Adipocyte (in vitro differentiated cells): ENCODE measurements at regions not wholly inside any gene's neighbourhood (a gene's known extent, or its start where the extent isn't known, plus 50 kb on each side); places are given as distances from the start of the nearest gene placed in this dataset.
"Not testable (repeated sequence)": the region's sequence is repeated elsewhere in the genome, so short reads cannot be mapped to it uniquely, and the experiment has no call there.

ENCODE experiments used
- DNase-seq: peaks from one replicate; pipeline ENCODE4 v3.0.0-alpha.2; 2015; ENCODE audit warnings: low read depth
- H3K27me3 ChIP-seq: replicated peaks from 2 replicates; pipeline ENCODE4 v1.7.0; 2013; ENCODE audit warnings: mild to moderate bottlenecking, low read length, moderate library complexity; ENCODE audit not compliant: control insufficient read depth, insufficient read depth
- H3K36me3 ChIP-seq: 2 replicates; pipeline ENCODE4 v1.7.0; 2013; ENCODE audit warnings: low read length, mild to moderate bottlenecking, moderate library complexity; ENCODE audit not compliant: control insufficient read depth, insufficient read depth, severe bottlenecking
- H3K4me1 ChIP-seq: 2 replicates; pipeline ENCODE4 v1.7.0; 2013; ENCODE audit warnings: mild to moderate bottlenecking, low read length, moderate library complexity; ENCODE audit not compliant: control insufficient read depth, insufficient read depth
- H3K4me3 ChIP-seq: 2 replicates; pipeline ENCODE4 v1.7.0; 2013; ENCODE audit warnings: mild to moderate bottlenecking, low read length, moderate library complexity
- H3K9ac ChIP-seq: 2 replicates; pipeline ENCODE4 v1.7.0; 2013; ENCODE audit warnings: mild to moderate bottlenecking, low read length, moderate library complexity
- H3K9me3 ChIP-seq: 2 replicates; pipeline ENCODE4 v1.7.0; 2013; ENCODE audit warnings: mild to moderate bottlenecking, low read length, moderate library complexity; ENCODE audit not compliant: control insufficient read depth

DNA sequence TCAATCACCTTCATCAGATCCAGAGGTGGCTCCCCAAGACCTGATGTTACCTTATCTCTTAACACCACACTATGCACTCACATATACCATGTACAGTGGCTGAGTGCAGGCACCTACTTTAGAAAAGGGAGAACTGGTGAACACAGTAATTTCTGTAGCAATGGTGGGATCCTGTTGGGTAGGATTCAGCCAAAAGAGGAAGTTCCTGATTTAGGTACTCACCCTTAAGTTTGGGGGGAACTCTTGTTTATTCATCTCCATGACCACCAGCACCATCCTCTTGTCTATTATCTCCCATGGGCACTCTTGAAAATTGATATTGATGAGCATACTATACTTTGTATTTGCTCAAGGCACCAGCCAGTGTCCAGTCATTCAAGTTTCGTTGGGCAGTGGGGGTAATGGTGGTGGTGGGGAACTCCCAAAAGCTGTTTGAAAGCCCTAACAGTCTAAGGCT, 324.4 kb downstream of the LMO7 start:
- Histone ChIP-seq H3K9ac (no peak overlapping the region), H3K27me3 (no peaks in the 10 kb centered on the region), H3K9me3 (no peaks in the 10 kb centered on the region), H3K4me1 (no peaks in the 10 kb centered on the region), H3K4me3 (no peak overlapping the region), H3K36me3 (no peaks in the 10 kb centered on the region)
- DNase-seq, result no peak

DNA sequence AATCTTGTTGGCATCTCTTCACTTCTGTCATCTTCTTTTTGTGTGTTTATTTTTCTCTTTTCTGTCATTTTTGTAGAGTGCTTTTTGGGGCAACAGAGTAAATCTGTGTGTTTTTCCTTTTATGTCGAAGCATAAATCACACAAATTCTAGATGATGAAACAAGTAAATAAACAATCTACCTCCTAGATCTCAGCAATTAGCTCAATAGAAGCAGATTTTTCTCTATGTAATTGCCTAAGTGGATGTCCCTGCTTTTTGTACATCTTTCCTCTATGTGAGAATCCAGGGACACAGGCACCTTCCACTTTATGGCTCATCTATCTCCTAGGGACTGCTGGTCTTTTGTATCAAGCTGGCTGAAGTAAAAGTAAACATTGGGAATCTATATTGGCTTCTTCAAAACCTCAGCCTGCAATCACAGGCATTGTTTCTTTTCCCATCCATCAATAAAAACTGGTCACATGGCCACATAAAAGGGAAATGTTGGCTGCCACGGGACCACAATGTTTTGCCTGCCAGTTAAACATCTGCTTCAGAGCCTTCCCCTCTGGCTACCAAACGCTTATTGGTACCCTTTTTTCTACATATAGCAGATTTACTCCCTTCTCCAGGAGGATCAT, 323.8 kb downstream of the LMO7 start:
- no peaks in the 10 kb centered on the region for H3K4me1 ChIP-seq
- no peaks in the 10 kb centered on the region for H3K9me3 ChIP-seq
- H3K36me3 ChIP-seq, result no peaks in the 10 kb centered on the region
- DNase-seq, result no peak
- no peak overlapping the region for H3K4me3 ChIP-seq
- no peak overlapping the region for H3K9ac ChIP-seq
- H3K27me3 ChIP-seq, result no peaks in the 10 kb centered on the region

DNA sequence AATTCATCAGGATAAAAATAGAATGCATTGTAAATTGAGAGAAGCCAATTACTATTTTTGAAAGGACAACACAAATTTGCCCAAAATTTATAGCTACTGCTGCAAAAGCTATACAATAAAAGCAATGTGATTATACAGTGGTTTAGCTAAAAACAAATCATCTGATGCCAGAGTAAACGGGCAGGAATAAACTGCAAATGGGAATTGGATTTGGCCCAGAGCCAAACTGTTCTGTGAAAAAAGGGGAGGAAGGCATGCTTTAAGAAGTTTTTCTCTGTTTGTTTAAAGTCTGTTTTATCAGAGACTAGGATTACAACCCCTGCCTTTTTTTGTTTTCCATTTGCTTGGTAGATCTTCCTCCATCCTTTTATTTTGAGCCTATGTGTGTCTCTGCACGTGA, 317.5 kb downstream of the LMO7 start:
- H3K9me3 ChIP-seq, H3K36me3 ChIP-seq, H3K4me3 ChIP-seq, H3K4me1 ChIP-seq, DNase-seq, H3K27me3 ChIP-seq, H3K9ac ChIP-seq: not testable (repeated sequence)

DNA sequence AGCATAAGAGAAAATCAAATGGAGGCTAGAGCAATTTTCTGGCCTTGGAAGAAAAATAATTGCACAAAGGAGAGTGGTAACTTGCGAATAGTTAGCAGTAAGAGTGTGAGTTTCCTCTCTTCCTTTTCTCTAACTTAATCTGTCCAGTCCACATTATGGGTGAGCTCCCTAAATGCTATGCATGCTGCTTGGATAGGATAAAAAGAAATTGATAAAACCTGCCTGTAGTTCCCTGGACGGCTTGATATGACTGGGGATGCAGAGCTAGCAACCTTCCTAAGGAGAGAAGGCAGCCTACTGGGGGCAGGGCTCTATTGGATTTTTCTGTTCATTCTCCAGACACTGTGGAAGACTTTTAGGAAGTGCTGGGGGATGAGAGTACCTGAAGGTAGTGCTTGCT, 311.3 kb downstream of the LMO7 start:
- no peak for DNase-seq
- H3K27me3 ChIP-seq, result no peaks in the 10 kb centered on the region
- H3K4me3 ChIP-seq, result no peak overlapping the region
- no peaks in the 10 kb centered on the region for H3K36me3 ChIP-seq
- no peaks in the 10 kb centered on the region for H3K4me1 ChIP-seq
- no peak overlapping the region for H3K9ac ChIP-seq
- H3K9me3 ChIP-seq, result no peaks in the 10 kb centered on the region

DNA sequence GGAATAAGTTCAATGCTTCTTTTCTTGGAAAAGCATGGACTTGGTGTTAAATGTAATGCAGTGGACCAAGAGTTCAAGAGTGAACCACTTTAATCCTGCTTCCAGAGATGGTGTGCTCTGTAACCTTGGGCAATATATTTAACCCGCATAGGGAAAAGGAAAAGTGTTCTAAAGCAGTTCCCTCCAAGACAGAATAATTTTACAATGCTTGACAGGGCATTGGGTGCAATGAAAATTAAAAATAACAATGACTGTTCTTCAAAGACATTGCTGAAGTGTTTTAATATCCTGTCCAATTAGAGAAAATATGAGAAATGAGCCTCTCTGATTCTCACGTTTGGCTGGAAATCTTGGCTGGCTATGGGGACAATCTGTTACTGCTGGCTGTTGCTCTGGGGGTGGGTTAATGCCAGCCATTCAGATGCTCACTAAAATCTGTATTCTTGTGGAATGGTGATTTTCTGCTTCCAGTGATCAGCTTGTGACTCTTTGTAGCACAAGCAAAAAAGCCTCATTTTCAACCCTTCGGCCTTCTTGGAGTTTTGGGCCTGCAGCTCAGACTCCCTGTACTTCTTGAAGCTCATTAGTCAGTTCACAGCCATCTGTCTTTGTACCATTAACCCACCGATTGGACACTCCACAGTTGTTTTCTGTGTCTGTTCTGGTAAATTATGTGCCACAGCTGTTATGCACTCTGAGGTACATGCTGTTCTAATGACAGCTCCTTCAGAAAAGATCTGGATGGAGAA, 310.6 kb downstream of the LMO7 start:
- no peak for DNase-seq
- H3K27me3 ChIP-seq, result no peaks in the 10 kb centered on the region
- H3K4me1 ChIP-seq, result no peaks in the 10 kb centered on the region
- no peak overlapping the region for H3K4me3 ChIP-seq
- H3K9ac ChIP-seq, result no peak overlapping the region
- no peaks in the 10 kb centered on the region for H3K9me3 ChIP-seq
- no peaks in the 10 kb centered on the region for H3K36me3 ChIP-seq

DNA sequence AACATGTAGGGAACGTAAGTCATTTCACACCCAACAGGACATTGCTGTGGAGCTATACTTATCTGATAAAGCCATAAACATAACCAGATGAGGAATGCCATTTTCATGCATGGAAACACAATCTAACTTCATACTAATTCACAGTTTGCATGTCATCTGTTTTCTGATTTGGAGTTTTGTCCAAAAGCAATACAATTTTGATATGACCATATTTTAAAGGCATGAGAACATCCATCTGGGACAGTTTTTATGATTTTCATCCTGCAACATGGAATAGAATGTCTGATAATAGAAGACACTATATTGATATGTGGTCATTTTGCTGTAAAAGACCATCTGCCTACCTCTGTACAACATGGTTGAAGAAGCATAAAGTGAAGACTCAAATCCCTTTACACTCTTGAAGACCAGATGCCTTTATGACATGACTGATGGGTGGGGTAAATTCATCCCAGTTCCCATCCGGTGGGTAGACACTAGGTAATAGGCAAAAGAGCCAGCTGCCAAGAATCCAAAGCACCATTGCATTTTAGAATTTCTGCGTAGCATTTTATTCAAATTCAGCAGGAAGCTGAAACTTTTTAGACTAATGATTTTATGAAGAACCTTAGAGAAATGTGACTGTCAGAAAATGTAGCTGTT, 309.8 kb downstream of the LMO7 start:
- H3K36me3 ChIP-seq, result no peaks in the 10 kb centered on the region
- H3K9ac ChIP-seq, result no peak overlapping the region
- no peak overlapping the region for H3K4me3 ChIP-seq
- peak; percentile 39 for DNase-seq
- H3K4me1 ChIP-seq, result no peaks in the 10 kb centered on the region
- no peaks in the 10 kb centered on the region for H3K9me3 ChIP-seq
- no peaks in the 10 kb centered on the region for H3K27me3 ChIP-seq

DNA sequence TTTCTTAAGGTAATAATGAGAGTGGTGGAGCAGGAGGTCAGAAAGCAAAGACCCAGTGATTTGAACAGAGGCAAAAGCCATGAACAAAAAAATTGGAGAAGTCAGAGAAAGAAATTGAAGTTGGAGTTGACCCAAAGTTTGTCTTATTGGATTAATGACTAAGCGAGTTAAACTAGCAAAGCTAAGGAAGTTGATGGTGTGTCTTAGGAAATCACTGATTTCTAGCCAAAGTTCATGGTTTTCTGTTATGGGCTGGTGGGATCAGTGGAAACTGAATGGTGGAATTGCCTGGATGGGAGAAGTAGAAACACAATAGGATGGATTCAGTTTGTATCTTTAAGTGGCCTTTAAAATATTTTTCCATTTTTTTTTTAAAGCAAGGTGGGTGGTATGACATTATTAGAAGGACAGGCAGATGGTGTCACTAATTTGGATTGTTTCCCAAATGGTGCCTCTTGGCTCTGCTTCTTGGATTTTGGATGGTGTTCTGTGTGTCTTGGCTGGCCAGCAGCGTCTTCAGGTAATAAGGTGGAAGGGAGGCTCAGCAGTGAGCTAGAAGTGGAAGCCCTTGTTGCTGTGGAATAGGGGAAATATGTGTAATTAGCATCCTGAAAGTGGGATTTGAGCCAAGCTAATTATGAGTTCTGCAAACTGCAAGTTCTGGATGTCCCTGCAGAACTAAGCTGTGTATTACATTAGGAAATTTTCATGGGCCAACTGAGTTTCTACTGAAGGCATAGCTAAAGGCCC, 302.9 kb downstream of the LMO7 start:
- Histone ChIP-seq H3K9me3 (no peaks in the 10 kb centered on the region), H3K4me1 (peaks cover 22% of the 10 kb centered on the region), H3K27me3 (no peaks in the 10 kb centered on the region), H3K9ac (no peak overlapping the region), H3K4me3 (no peak overlapping the region), H3K36me3 (no peaks in the 10 kb centered on the region)
- DNase-seq, result peak; percentile 29

DNA sequence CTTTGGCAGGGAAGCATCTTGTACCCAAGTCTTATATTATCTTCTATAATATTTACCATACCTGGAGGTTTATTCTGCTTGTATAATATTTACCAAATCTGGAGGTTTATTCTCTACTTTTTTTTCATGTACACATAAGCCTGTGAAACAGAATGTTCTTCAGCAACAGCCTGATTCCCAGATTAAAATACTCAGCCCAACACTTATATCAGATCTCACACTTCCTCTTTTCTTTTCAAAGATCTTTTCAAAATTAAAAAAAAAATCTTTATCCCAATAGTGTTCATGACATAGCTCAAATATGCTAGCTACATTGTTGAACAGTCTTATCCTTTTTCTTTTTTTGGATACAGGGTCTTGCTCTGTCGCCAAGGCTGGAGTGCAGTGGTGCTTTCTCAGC, 300.7 kb downstream of the LMO7 start:
- H3K9ac ChIP-seq, result no peak overlapping the region
- peaks cover 22% of the 10 kb centered on the region for H3K4me1 ChIP-seq
- H3K27me3 ChIP-seq, result no peaks in the 10 kb centered on the region
- H3K36me3 ChIP-seq, result no peaks in the 10 kb centered on the region
- no peak for DNase-seq
- H3K9me3 ChIP-seq, result no peaks in the 10 kb centered on the region
- H3K4me3 ChIP-seq, result no peak overlapping the region

DNA sequence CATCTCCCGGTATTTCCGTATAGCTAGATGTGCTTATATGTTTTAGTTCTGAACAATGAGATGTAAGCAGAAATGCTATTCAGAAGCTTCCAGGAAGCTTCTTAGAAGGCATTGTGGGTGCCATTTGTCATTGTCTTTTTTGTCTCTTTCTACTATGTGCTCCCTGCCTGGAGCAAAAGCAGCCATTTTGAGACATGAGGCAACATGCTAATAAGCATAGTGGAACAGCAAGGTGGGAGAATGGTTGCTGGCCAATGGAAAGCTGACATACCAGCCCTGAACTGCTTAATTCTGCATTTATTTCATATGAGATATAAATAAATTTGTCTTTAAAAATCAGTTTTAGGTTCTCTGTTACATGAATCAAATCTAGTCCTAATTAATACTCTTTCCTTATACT, 299.7 kb downstream of the LMO7 start:
- Histone ChIP-seq H3K27me3 (no peaks in the 10 kb centered on the region), H3K4me3 (no peak overlapping the region), H3K9ac (no peak overlapping the region), H3K9me3 (no peaks in the 10 kb centered on the region), H3K36me3 (no peaks in the 10 kb centered on the region), H3K4me1 (peaks cover 22% of the 10 kb centered on the region)
- no peak for DNase-seq

DNA sequence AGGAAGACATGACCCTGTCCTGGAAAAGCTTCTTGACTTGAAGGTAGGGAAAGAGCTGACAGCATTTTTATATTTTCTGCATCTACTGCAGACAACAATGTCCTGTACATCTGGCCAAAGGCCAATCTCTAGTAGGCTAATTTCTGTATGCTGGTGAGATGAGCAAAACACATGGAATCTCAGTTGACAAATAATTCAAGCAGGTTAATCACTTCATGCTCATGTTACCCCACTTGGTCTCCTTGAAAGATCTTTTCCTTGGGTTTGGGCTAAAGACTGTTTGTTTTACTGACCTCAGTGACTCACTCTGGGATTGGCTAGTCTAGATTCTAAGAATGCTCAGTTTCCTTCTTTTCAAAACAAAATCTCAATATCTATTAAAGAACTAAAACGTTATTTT, 298.8 kb downstream of the LMO7 start:
- H3K9me3 ChIP-seq, result no peaks in the 10 kb centered on the region
- peak; percentile 48 for DNase-seq
- H3K4me3 ChIP-seq, result no peak overlapping the region
- no peaks in the 10 kb centered on the region for H3K27me3 ChIP-seq
- H3K9ac ChIP-seq, result no peak overlapping the region
- peaks cover 22% of the 10 kb centered on the region for H3K4me1 ChIP-seq
- no peaks in the 10 kb centered on the region for H3K36me3 ChIP-seq

DNA sequence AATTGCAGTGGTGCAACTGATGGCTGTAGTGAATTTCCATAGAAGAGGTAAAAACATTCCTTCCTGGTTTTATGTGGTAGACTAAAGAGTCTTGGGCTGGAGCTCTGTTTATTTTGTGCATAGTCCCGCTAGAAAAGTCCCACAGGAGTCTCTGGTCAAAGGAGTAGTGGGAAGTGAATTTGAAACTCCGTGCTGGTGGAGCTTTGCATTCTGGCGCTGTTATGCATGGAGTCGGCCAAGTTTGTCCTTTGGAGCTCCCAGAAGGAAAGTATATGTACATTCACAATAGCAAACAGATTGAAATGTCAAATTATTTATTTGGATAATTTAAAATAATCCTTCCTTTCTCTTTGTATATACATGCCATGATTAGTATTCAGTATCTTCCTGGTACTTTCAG, 296.5 kb downstream of the LMO7 start:
- H3K36me3 ChIP-seq, result no peaks in the 10 kb centered on the region
- no peak overlapping the region for H3K9ac ChIP-seq
- H3K27me3 ChIP-seq, result no peaks in the 10 kb centered on the region
- no peak overlapping the region for H3K4me3 ChIP-seq
- no peak for DNase-seq
- no peaks in the 10 kb centered on the region for H3K9me3 ChIP-seq
- H3K4me1 ChIP-seq, result peaks cover 9% of the 10 kb centered on the region
